GM12878 (cell line): ENCODE measurements at regions not wholly inside any gene's neighbourhood (a gene's known extent, or its start where the extent isn't known, plus 50 kb on each side); places are given as distances from the start of the nearest gene placed in this dataset.

ENCODE experiments used
- ATAC-seq: fragments of 200-7000 bp; cut with Tn5 transposase; 3 replicates; pipeline ENCODE4 v1.9.1; 2020; ENCODE audit warnings: mild to moderate bottlenecking, moderate library complexity
- BruUV-seq: library from RNA; stranded (reverse); fragments of 400-500 nt; replicated peaks from 2 replicates; lab custom pipeline; 2021; lab: Mats Ljungman, UMichigan
- CTCF ChIA-PET: fragments of 300-600 bp; sonication (Branson Sonifier 250); formaldehyde crosslinking; extraction: SDS; loops from one replicate; lab custom pipeline; 2021; ENCODE audit warnings: inconsistent platforms; lab: Yijun Ruan, JAX
- POLR2A ChIA-PET: fragments of 350-600 bp; formaldehyde crosslinking; extraction: SDS; loops from one replicate; lab custom pipeline; 2021; ENCODE audit warnings: inconsistent platforms; lab: Charles Lee
- RAD21 ChIA-PET: fragments of 300-600 bp; sonication (Branson Sonifier 250); formaldehyde crosslinking; loops from one replicate; lab custom pipeline; 2023; ENCODE audit warnings: antibody characterized with exemption; ENCODE audit not compliant: unreplicated experiment; lab: Charles Lee
- SMC1A ChIA-PET: fragments of 300-600 bp; sonication (Branson Sonifier 250); formaldehyde crosslinking; loops from one replicate; lab custom pipeline; 2023; ENCODE audit not compliant: unreplicated experiment, uncharacterized antibody; lab: Charles Lee
- DNase-seq: peaks from one replicate; pipeline ENCODE4 v3.0.0-alpha.2; 2011; ENCODE audit warnings: low read depth, low spot score
- FAIRE-seq: peaks from 3 replicates; lab custom pipeline; 2011; peaks lifted over from hg19 to GRCh38; lab: Jason Lieb, UNC
- H2AFZ ChIP-seq: 2 replicates; pipeline ENCODE4 v1.6.0; 2011; ENCODE audit warnings: low read depth, low read length, control low read depth; ENCODE audit not compliant: control insufficient read depth
- H3K27ac ChIP-seq: 2 replicates; pipeline ENCODE4 v1.5.1; 2011; ENCODE audit warnings: control low read depth; ENCODE audit not compliant: control insufficient read depth, insufficient read depth
- H3K27me3 ChIP-seq, 2 experiments: replicated peaks in 1 of 2; 2 replicates each; pipeline versions ENCODE4 v1.6.0 to v1.6.1; 2011; ENCODE audit warnings: low read length in 1 of 2; ENCODE audit not compliant: control insufficient read depth in 2 of 2, insufficient read depth in 2 of 2
- H3K36me3 ChIP-seq, 2 experiments: 2 replicates each; pipeline ENCODE4 v1.5.1; 2011; ENCODE audit warnings: low read length in 1 of 2; ENCODE audit not compliant: control insufficient read depth in 2 of 2, insufficient read depth in 2 of 2
- H3K4me1 ChIP-seq: 2 replicates; pipeline ENCODE4 v1.6.1; 2011; ENCODE audit warnings: mild to moderate bottlenecking, low read length, moderate library complexity, mixed read lengths; ENCODE audit not compliant: control insufficient read depth, insufficient read depth
- H3K4me2 ChIP-seq: 2 replicates; pipeline ENCODE4 v1.6.0; 2011; ENCODE audit warnings: control low read depth; ENCODE audit not compliant: control insufficient read depth, insufficient read depth
- H3K4me3 ChIP-seq: fragments of 200-600 bp; sonication (generic); 2 replicates; pipeline ENCODE4 v1.5.1; 2016
- H3K79me2 ChIP-seq: 2 replicates; pipeline ENCODE4 v1.6.0; 2011; ENCODE audit warnings: low read length; ENCODE audit not compliant: control insufficient read depth, insufficient read depth
- H3K9ac ChIP-seq: 2 replicates; pipeline ENCODE4 v1.8.0; 2011; ENCODE audit warnings: low read length, control low read depth, mixed read lengths; ENCODE audit not compliant: control insufficient read depth, insufficient read depth
- H3K9me3 ChIP-seq: replicated peaks from 3 replicates; pipeline ENCODE4 v1.5.1; 2011; ENCODE audit warnings: mild to moderate bottlenecking, low read length; ENCODE audit not compliant: control insufficient read depth, insufficient read depth
- H4K20me1 ChIP-seq: 2 replicates; pipeline ENCODE4 v1.6.0; 2011; ENCODE audit not compliant: control insufficient read depth, insufficient read depth
- BACH1 ChIP-seq: fragments of 450-650 bp; IDR thresholded peaks from 2 replicates; pipeline ENCODE4 v1.6.1; 2017; ENCODE audit warnings: mild to moderate bottlenecking, borderline replicate concordance
- CEBPB ChIP-seq, 2 experiments: fragments of 150-350 bp in 1 of 2; IDR thresholded peaks; 2 replicates each; pipeline ENCODE4 v1.6.1; 2012 to 2014; ENCODE audit warnings: low read depth in 2 of 2, low read length in 2 of 2, borderline replicate concordance in 1 of 2, inconsistent platforms in 1 of 2
- CUX1 ChIP-seq: IDR thresholded peaks from 2 replicates; pipeline ENCODE4 v1.6.1; 2012; ENCODE audit warnings: improper control_type of control experiment, low read depth, low read length; ENCODE audit not compliant: insufficient replicate concordance
- E4F1 ChIP-seq: fragments of 450-650 bp; IDR thresholded peaks from 2 replicates; pipeline ENCODE4 v1.6.1; 2018; ENCODE audit warnings: borderline replicate concordance, mild to moderate bottlenecking; ENCODE audit not compliant: partially characterized antibody
- IKZF1 ChIP-seq: fragments of 450-650 bp; conservative IDR thresholded peaks from 2 replicates; pipeline ENCODE4 v1.6.1; 2017; ENCODE audit warnings: antibody characterized with exemption, mild to moderate bottlenecking
- RCOR1 ChIP-seq: conservative IDR thresholded peaks from 2 replicates; pipeline ENCODE4 v1.6.1; 2012; ENCODE audit warnings: low read depth, low read length, improper control_type of control experiment
- SREBF2 ChIP-seq: IDR thresholded peaks from 2 replicates; pipeline ENCODE4 v1.6.1; 2012; ENCODE audit warnings: mild to moderate bottlenecking, low read length
- TCF3 ChIP-seq: IDR thresholded peaks from 2 replicates; pipeline ENCODE4 v1.6.1; 2012; ENCODE audit warnings: low read depth, mild to moderate bottlenecking, low read length, borderline replicate concordance; ENCODE audit not compliant: insufficient read depth
- YY1 ChIP-seq: IDR thresholded peaks from 2 replicates; pipeline ENCODE4 v1.6.1; 2011; ENCODE audit warnings: low read depth, mild to moderate bottlenecking, low read length
- ZNF687 ChIP-seq: fragments of 450-650 bp; IDR thresholded peaks from 2 replicates; pipeline ENCODE4 v1.6.1; 2017; ENCODE audit warnings: mild to moderate bottlenecking, moderate library complexity
- WGBS: methylation state at CpG from one replicate; pipeline ENCODE4 v1.1.6; 2016; ENCODE audit warnings: low lambda C conversion rate; ENCODE audit not compliant: insufficient replicate concordance, insufficient coverage; ENCODE audit errors: missing lambda C conversion rate; 5-methylcytosine and 5-hydroxymethylcytosine counted together
- in situ Hi-C: fragments of 300-500 bp; cut with MboI; formaldehyde crosslinking; loops from 9 replicates; pipeline ENCODE4 v1.14.3; 2018; ENCODE audit warnings: mixed read lengths
- intact Hi-C: fragments of 100-400 bp; cut with micrococcal nuclease; formaldehyde crosslinking; loops from one replicate; pipeline ENCODE4 v1.14.2; 2022; ENCODE audit not compliant: unreplicated experiment

- ChIA-PET POLR2A (no interaction called here), RAD21 (no interaction called here), CTCF (no interaction called here), SMC1A (no interaction called here)
- DNase-seq (no peak), FAIRE-seq (no peak), ATAC-seq (no peak)
- no peaks in the 10 kb centered on the region for H3K79me2 ChIP-seq
- no peak overlapping the region for H3K4me3 ChIP-seq
- 0% methylated on average over 2 of the region's 2 CpGs for WGBS
- H3K9ac ChIP-seq = no peak overlapping the region
- intact Hi-C loops = no loop called here
- H4K20me1 ChIP-seq = no peaks in the 10 kb centered on the region
- no peak overlapping the region for H3K4me2 ChIP-seq
- H3K27me3 ChIP-seq = no peaks in the 10 kb centered on the region
- H3K9me3 ChIP-seq = no peaks in the 10 kb centered on the region
- H3K36me3 ChIP-seq = no peaks in the 10 kb centered on the region
- H3K4me1 ChIP-seq = no peaks in the 10 kb centered on the region
- H2AFZ ChIP-seq = no peak overlapping the region
- in situ Hi-C loops = no loop called here
- H3K27ac ChIP-seq = no peak overlapping the region
- no TSS peak for BruUV-seq
- TF ChIP-seq BACH1 (no peak), YY1 (no peak), CEBPB (IDR thresholded peaks at IDR 0.05; ENCODE audit: borderline replicate concordance in 1 of 2, low read depth in 2 of 2, low read length in 2 of 2) (no peak), ZNF687 (no peak), CUX1 (no peak), RCOR1 (no peak), E4F1 (no peak), SREBF2 (no peak), IKZF1 (no peak), TCF3 (no peak)
These were observed 537.1 kb upstream of the ST8SIA4 start for GRCh38 chr5:101440173-101440572.
